ENCODE measurements at regions not wholly inside any gene's neighbourhood (a gene's known extent, or its start where the extent isn't known, plus 50 kb on each side); places are given as distances from the start of the nearest gene placed in this dataset.

- H3K4me1 Mint-ChIP-seq: peaks cover 21% of the 10 kb centered on the region
- H3K27ac Mint-ChIP-seq: no peak overlapping the region
- peaks cover 1% of the 10 kb centered on the region for H3K36me3 Mint-ChIP-seq (ENCODE audit: low read depth)
- ATAC-seq (no peak), DNase-seq (no peak)
- H3K9me3 Mint-ChIP-seq: no peaks in the 10 kb centered on the region
- no peaks in the 10 kb centered on the region for H3K27me3 Mint-ChIP-seq
- no peak overlapping the region for H3K4me3 Mint-ChIP-seq
Measured at GRCh38 chr22:40122792-40123191, 54.9 kb upstream of the TNRC6B start.

- DNase-seq (no peak), ATAC-seq (no peak)
- Mint-ChIP-seq H3K36me3 (ENCODE audit: low read depth) (peaks cover 3% of the 10 kb centered on the region), H3K27me3 (no peaks in the 10 kb centered on the region), H3K4me1 (peaks cover 18% of the 10 kb centered on the region), H3K4me3 (no peak overlapping the region), H3K27ac (no peak overlapping the region), H3K9me3 (no peaks in the 10 kb centered on the region)
Measured at GRCh38 chr22:40123387-40123786, 54.3 kb upstream of the TNRC6B start.
